22Rv1 (cell line): ENCODE measurements at regions not wholly inside any gene's neighbourhood (a gene's known extent, or its start where the extent isn't known, plus 50 kb on each side); places are given as distances from the start of the nearest gene placed in this dataset.

Source experiments
- CTCF ChIP-seq: fragments of 450-650 bp; IDR thresholded peaks from 2 replicates; pipeline ENCODE4 v1.5.1; 2017; ENCODE audit warnings: mild to moderate bottlenecking
- ZFX ChIP-seq: fragments of 450-650 bp; IDR thresholded peaks from 2 replicates; pipeline ENCODE4 v1.6.1; 2017; ENCODE audit warnings: antibody characterized with exemption, borderline replicate concordance

GRCh38 chr6:138643210-138643609 lies 130.4 kb upstream of the CCDC28A start:
- TF ChIP-seq CTCF: no peak
- TF ChIP-seq ZFX: no peak
